DND-41 (cell line): ENCODE measurements at regions not wholly inside any gene's neighbourhood (a gene's known extent, or its start where the extent isn't known, plus 50 kb on each side); places are given as distances from the start of the nearest gene placed in this dataset.

Experiments
- ATAC-seq: fragments of 200-7000 bp; cut with Tn5 transposase; 3 replicates; pipeline ENCODE4 v1.9.1; 2021; ENCODE audit warnings: low read depth; ENCODE audit not compliant: insufficient read depth
- DNase-seq: peaks from one replicate; pipeline ENCODE4 v3.0.0-alpha.2; 2020
- H2AFZ ChIP-seq: 2 replicates; pipeline ENCODE4 v1.6.0; 2012; ENCODE audit warnings: low read depth, low read length
- H3K27ac ChIP-seq: 2 replicates; pipeline ENCODE4 v1.5.1; 2012; ENCODE audit warnings: low read length, inconsistent platforms
- H3K27me3 ChIP-seq: fragments of 200-600 bp; sonication (generic); 2 replicates; pipeline ENCODE4 v1.6.0; 2012; ENCODE audit warnings: low read length, mild to moderate bottlenecking, inconsistent platforms; ENCODE audit not compliant: insufficient read depth, poor library complexity
- H3K36me3 ChIP-seq: 2 replicates; pipeline ENCODE4 v1.5.1; 2012; ENCODE audit warnings: low read length, inconsistent platforms; ENCODE audit not compliant: insufficient read depth
- H3K4me1 ChIP-seq: 2 replicates; pipeline ENCODE4 v1.5.1; 2012; ENCODE audit warnings: mild to moderate bottlenecking, low read length; ENCODE audit not compliant: insufficient read depth
- H3K4me2 ChIP-seq: 2 replicates; pipeline ENCODE4 v1.6.0; 2012; ENCODE audit warnings: mild to moderate bottlenecking, moderate library complexity, low read length, inconsistent platforms; ENCODE audit not compliant: insufficient read depth
- H3K4me3 ChIP-seq, 2 experiments: fragments of 200-600 bp in 1 of 2; shearing (Covaris generic) in 1 of 2; 2 replicates each; pipeline ENCODE4 v1.5.1; 2012 to 2016; ENCODE audit warnings: inconsistent platforms in 2 of 2, low read length in 2 of 2, mild to moderate bottlenecking in 2 of 2, low read depth in 1 of 2, moderate library complexity in 1 of 2
- H3K79me2 ChIP-seq: 2 replicates; pipeline ENCODE4 v1.6.0; 2012; ENCODE audit warnings: low read length, inconsistent platforms; ENCODE audit not compliant: insufficient read depth
- H3K9ac ChIP-seq: 2 replicates; pipeline ENCODE4 v1.6.0; 2012; ENCODE audit warnings: low read depth, mild to moderate bottlenecking, inconsistent platforms, low read length, moderate library complexity
- H3K9me3 ChIP-seq: 2 replicates; pipeline ENCODE4 v1.5.1; 2012; ENCODE audit warnings: low read length, moderate library complexity, mild to moderate bottlenecking, inconsistent platforms; ENCODE audit not compliant: insufficient read depth, severe bottlenecking
- H4K20me1 ChIP-seq: 2 replicates; pipeline ENCODE4 v1.6.0; 2012; ENCODE audit warnings: low read length; ENCODE audit not compliant: insufficient read depth
- CTCF ChIP-seq: IDR thresholded peaks from 2 replicates; pipeline ENCODE4 v1.5.1; 2012; ENCODE audit warnings: borderline replicate concordance, low read length, moderate library complexity, mild to moderate bottlenecking; ENCODE audit not compliant: poor library complexity, severe bottlenecking; ENCODE audit errors: extremely low read depth
- EZH2 ChIP-seq: IDR thresholded peaks from 3 replicates; pipeline ENCODE4 v1.6.1; 2012; ENCODE audit warnings: borderline replicate concordance, low read depth, mild to moderate bottlenecking, moderate library complexity, low read length, inconsistent platforms; ENCODE audit not compliant: severe bottlenecking

- Histone ChIP-seq H3K36me3 (no peaks in the 10 kb centered on the region), H4K20me1 (no peaks in the 10 kb centered on the region), H3K79me2 (no peaks in the 10 kb centered on the region), H3K9ac (no peak overlapping the region), H3K4me2 (no peak overlapping the region), H3K4me3 (no peak overlapping the region), H3K27me3 (no peaks in the 10 kb centered on the region), H2AFZ (no peak overlapping the region), H3K9me3 (no peaks in the 10 kb centered on the region), H3K27ac (no peak overlapping the region), H3K4me1 (no peaks in the 10 kb centered on the region)
- ATAC-seq (no peak; the same call in 2 of the 3 replicates), DNase-seq (no peak)
- TF ChIP-seq EZH2 (no peak), CTCF (no peak)
These were observed 125.4 kb downstream of the EVX1 start for GRCh38 chr7:27367933-27368549.

- Histone ChIP-seq H3K27ac (no peak overlapping the region), H3K9ac (no peak overlapping the region), H3K36me3 (no peaks in the 10 kb centered on the region), H3K4me1 (no peaks in the 10 kb centered on the region), H3K9me3 (no peaks in the 10 kb centered on the region), H3K4me2 (no peak overlapping the region), H4K20me1 (no peaks in the 10 kb centered on the region), H2AFZ (no peak overlapping the region), H3K27me3 (peaks cover 9% of the 10 kb centered on the region), H3K79me2 (no peaks in the 10 kb centered on the region), H3K4me3 (no peak overlapping the region)
- TF ChIP-seq CTCF, result no peak
- TF ChIP-seq EZH2, result no peak
- DNase-seq (no peak), ATAC-seq (no peak)
These were observed 132.6 kb downstream of the EVX1 start for GRCh38 chr7:27374958-27375841.

GRCh38 chr7:27375958-27376357, 133.4 kb downstream of the EVX1 start:
- Histone ChIP-seq H2AFZ (no peak overlapping the region), H3K9me3 (no peaks in the 10 kb centered on the region), H4K20me1 (no peaks in the 10 kb centered on the region), H3K27me3 (peaks cover 11% of the 10 kb centered on the region), H3K36me3 (no peaks in the 10 kb centered on the region), H3K4me2 (no peak overlapping the region), H3K79me2 (no peaks in the 10 kb centered on the region), H3K4me1 (no peaks in the 10 kb centered on the region), H3K27ac (no peak overlapping the region), H3K9ac (no peak overlapping the region), H3K4me3 (no peak overlapping the region)
- DNase-seq (no peak), ATAC-seq (no peak)
- TF ChIP-seq EZH2, result no peak
- TF ChIP-seq CTCF, result no peak
